Activated T-helper 1 cell treated with anti-CD3 and anti-CD28 coated beads, Interleukin-2, amount 50 U/mL, for 16 hours (primary cell): ENCODE measurements at regions not wholly inside any gene's neighbourhood (a gene's known extent, or its start where the extent isn't known, plus 50 kb on each side); places are given as distances from the start of the nearest gene placed in this dataset.

ENCODE experiments used
- DNase-seq, 2 donors: peaks; one replicate each; pipeline ENCODE4 v3.0.0-alpha.2; 2020; ENCODE audit warnings: low read depth in 1 of 2, low spot score in 1 of 2

DNA sequence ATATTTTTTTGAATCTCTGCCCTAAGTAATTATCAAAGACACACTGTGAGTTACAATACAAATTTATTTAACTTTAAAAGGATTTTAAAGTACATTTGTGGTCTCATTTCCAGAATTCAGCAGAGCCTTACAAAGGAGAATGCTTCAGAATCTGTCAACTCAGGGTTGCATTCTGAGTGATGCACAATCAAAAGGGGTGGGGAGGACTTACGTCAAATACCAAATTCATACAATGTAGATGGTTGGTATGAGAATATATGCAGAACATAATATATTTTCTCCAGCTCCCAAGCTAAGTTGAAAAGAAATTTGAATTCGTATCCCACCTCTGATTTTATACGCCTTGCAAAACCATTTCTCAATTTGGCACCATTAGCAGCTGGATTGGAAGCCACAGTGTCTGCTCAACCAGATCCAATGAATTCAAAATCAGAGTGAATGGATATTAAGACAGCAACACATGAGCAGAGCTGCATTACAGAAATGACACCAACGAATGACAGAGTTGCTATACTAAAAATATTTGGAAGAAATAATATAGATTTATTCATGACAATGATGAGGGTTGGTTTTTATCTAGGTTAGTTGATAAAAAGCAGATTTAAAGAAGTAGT lies 110.4 kb upstream of the CFAP20DC start:
- no peak for DNase-seq

- no peak for DNase-seq
These were observed 103.8 kb upstream of the CFAP20DC start for GRCh38 chr3:59153648-59154047.

DNA sequence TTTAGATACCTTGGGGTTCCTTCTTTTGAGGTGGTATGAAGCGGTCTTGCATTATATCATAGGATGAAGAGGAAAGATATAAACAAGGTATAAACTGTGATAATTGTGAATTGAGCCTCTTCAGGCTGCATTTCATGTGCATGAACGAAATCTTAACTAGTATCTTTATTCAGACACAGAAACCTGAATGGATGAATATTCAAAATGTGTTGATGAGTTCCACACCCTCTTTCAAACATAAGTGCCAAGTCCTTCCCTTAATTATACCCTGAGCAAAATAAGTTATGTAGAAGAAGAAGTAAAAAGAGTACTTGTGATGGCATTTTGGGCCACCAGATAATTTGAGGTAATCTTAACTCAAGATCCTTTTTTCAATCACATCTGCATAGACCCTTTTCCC lies 103.1 kb upstream of the CFAP20DC start:
- DNase-seq = no peak

DNA sequence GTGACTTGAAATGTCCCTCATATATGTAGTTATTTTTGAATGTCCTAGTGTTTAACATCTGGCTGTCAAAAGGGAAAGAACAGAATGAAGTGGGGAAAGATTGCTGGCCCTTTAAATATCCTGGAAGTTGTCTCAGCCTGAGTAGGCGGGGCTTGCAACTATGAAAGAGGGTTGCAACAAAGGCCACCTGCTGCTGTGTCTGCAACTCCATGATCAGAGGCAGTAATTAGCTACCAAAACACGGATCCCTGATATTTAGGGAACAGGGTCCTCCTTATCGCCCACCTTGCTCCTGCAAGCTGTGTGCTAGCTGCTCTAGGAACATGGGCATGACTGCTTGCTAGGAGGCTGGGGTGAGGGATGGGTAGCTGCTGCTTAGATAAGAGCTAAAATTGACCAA lies 100.2 kb upstream of the CFAP20DC start:
- DNase-seq = no peak

GRCh38 chr3:59149166-59149565 lies 99.3 kb upstream of the CFAP20DC start:
- no peak for DNase-seq

DNA sequence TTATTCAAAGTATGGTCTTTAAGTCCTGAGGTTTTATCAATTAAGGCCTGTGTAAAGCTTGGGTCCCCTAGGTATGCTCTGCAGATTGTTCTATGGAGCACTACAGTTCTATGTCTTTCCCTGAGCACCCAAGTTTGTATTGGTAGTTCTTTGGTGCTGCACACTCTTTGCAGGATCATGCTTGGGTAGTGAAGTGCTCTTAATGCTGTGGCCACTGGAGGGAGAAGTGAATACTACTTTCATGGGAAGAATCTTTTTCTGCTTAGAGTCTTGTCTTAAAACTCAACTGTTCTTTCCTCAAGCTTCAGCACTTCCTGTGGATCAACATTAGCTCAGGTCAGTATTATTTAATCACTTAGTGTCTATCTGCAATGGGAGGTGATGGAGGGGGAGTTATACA lies 93.6 kb upstream of the CFAP20DC start:
- no peak for DNase-seq

DNA sequence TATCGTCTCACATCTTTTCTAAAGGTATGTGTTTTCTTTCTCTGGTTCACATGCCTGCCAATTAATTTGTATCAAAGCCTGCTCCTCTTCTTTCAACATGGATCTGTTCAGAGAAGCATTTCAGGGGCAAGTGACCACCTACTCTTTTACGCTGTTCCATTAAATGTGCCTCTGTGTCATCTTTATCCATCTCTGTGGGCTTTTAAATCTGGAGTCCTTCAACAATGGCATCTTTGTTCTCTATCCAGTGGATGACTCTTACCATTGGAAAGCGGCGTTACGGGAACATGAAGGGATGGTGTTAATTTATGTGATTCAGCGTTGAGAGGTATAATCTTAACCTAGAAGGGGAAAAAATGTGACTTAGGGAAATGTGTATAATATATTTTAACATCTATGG lies 92.7 kb upstream of the CFAP20DC start:
- DNase-seq = no peak

GRCh38 chr3:59138966-59139365 lies 89.1 kb upstream of the CFAP20DC start:
- DNase-seq = no peak

DNA sequence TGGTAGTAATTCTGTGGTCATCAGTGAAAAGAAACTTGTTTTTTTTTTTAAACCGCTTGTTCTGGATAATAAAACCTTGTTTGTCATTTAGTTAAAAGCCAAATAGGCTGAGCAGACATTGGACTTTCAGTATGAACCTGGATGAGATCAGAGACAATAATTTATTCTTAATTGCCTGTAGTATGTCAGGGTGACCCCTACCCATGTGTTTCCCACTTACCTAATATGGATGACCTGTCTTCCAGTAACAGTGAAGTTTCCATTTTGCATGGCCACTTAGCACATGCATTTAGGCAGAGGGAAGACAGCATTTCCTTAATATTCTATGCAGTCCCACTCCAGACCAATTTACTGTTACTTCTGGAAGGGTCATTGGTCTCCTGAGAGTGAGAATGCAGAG lies 87.6 kb upstream of the CFAP20DC start:
- no peak for DNase-seq

GRCh38 chr3:59136081-59136480 lies 86.3 kb upstream of the CFAP20DC start:
- DNase-seq = no peak

- no peak for DNase-seq
These were observed 85.3 kb upstream of the CFAP20DC start for GRCh38 chr3:59135096-59135495.

DNA sequence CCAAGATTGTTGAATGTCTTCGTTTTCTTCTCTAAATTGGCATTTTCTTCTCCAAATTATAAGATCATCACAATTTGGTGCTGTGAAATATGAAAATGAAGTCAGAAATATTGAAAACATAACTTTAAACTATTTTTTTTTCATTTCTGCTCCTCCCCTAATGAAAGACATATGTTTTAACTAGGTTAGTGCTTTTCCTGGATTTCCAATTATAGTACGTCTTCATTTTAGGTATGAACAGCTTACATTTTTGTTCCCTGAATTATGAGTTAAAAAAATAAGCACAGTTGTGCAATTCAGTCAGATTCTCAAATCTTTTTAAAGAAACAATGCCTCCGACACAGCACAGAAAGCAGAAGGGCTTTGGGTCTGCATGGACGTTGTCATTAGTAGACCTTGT lies 83.5 kb upstream of the CFAP20DC start:
- no peak for DNase-seq

GRCh38 chr3:59131016-59131766 lies 81.4 kb upstream of the CFAP20DC start:
- no peak for DNase-seq

DNA sequence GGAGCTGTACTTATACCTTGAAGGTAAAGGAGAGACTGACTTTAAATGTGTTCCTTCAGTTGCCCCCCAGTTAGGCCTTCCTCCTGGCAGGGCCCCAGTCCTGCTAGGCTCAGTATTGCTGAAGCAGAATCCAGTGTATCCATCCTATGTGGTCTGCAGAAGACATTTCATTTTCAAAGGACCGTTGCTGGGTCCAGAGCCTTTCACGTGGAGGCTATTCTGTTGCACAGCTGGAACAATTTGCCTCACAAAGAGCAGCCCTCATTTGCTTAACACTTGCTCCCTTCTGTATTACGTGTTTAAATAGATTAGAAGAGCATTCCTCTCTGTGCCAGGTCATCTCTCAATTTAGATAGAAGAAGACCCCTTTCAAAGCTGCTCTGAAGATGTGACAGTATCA lies 78.9 kb upstream of the CFAP20DC start:
- DNase-seq = no peak

GRCh38 chr3:59127071-59127470 lies 77.2 kb upstream of the CFAP20DC start:
- no peak for DNase-seq

- DNase-seq = no peak
These were observed 76.6 kb upstream of the CFAP20DC start for GRCh38 chr3:59126446-59126845.

DNA sequence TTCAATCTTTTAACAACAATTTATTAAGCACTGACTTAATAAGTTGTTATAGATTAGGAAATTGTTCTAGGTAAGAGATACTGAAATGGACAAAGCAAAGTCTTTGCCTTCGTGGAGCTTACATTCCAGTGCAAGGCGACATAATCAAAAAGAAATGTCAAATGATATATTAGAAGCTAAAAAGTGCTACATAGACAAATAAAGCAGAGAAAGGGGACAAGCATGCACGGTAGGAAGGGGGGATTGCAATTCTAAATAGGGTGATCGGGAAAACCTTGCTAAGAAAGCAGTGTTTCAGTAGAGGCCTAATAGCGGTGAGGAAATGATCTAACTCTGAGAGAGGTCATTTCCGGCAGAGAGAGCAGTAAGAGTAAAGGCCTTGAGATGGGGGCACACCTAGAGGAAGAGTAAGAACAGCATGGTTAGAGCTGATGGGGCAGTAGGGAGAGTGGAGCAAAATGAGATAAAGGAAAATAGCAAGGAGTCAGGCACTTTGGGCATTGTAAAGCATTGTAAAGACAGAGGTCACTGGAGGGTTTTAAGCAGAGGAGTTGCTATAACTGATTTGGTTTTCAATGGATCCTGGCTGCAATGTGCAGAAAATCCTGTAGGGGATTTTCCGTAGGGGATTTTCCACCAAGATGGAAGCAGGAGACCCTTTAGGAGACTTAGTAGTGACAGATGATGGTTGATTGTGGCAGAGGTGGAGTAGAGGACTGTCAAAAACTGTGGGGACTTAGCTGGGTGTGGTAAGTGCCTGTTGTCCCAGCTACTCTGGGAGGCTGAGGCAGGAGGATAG lies 71.7 kb upstream of the CFAP20DC start:
- no peak for DNase-seq

DNA sequence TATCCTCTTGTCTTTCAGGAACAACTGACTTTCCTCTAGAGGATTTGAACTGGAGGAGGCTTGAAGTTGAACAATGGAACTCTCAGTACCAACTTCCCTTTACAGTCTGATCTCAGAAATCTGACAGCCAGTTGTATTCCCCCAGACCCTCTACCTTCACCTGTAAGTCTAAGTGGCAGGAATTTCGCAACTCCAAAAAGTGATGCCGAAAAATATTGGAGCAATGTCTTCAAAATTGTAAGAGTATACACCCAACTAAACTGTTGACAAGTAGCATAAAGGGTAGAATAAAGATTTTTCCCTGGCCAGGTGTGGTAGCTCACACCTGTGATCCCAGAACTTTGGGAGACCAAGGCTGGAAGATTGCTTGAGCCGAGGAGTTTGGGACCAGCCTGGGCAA lies 69.1 kb upstream of the CFAP20DC start:
- no peak for DNase-seq

DNA sequence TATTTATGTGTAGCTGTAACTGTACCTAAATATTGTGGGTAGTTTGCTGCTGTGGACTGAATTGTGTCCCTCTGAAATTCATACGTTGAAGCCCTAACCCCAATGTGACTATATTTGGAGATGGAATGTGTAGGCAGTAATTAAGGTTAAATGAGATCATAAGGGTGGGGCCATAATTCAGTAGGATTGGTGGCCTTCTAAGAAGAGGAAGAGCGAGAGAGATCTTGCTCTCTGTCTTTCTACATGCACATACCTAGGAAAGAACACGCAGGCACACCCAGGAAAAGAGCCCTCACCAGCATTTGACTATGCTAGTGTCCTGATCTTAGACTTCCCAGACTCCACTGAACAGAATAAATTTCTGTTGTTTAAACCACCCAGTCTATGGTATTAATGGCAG lies 67.6 kb upstream of the CFAP20DC start:
- no peak for DNase-seq

DNA sequence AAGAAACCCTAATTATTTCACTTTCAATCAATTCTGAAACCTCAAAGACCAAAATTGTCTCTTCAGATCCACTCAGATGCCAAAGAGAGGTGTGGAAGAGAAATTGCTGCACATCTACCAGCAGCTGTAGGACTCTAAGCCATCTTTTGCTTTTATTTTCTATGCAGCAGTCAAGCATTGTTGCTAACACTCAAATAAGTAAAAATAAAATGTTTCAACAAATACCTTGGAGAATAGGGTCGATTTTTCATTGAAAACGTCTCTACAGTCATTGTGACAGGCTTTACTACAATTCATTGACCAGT lies 66.4 kb upstream of the CFAP20DC start:
- DNase-seq = no peak

DNA sequence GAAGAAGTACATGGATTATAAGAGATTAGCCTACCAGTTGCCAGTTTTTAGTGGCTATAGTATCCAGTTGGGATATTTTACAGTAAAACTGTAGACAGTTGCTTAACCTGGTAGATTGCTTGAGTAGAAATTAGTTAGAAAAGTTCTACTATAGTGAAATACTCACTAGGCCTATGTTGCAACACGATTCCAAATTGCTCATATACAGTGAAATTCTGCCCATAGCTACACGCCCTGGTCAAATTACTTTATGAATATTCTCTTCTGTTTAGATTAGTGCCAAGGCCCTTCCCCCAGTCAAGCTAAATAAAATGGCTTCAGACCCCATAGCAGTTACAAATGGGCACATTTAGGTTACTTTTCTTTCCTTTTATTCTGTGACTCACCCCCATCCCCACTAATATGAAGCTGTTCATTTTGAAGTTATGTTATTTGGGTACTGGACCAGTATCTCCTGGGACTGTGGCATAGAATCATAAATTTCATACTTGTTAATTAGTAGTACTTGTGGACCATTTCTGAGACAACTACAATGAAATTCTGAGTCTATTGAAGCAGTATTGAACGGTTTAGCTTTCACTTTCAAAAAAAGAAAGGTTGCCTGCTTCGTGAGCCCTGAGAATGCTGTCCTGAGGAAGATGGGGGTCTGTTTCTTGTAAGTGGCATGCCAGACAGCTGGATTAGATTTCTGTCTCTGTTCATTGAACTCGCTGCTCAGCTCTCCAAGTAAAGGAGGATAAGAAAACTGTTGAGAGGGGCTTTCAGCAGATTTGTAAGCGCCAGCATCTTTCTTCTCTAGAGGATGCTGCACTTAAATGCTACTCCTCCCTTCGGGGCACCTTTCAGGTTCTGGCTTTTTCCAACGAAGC lies 65.8 kb upstream of the CFAP20DC start:
- no peak for DNase-seq
